ENCODE measurements at regions not wholly inside any gene's neighbourhood (a gene's known extent, or its start where the extent isn't known, plus 50 kb on each side); places are given as distances from the start of the nearest gene placed in this dataset.
"Not testable (repeated sequence)": the region's sequence is repeated elsewhere in the genome, so short reads cannot be mapped to it uniquely, and the experiment has no call there.

DNA sequence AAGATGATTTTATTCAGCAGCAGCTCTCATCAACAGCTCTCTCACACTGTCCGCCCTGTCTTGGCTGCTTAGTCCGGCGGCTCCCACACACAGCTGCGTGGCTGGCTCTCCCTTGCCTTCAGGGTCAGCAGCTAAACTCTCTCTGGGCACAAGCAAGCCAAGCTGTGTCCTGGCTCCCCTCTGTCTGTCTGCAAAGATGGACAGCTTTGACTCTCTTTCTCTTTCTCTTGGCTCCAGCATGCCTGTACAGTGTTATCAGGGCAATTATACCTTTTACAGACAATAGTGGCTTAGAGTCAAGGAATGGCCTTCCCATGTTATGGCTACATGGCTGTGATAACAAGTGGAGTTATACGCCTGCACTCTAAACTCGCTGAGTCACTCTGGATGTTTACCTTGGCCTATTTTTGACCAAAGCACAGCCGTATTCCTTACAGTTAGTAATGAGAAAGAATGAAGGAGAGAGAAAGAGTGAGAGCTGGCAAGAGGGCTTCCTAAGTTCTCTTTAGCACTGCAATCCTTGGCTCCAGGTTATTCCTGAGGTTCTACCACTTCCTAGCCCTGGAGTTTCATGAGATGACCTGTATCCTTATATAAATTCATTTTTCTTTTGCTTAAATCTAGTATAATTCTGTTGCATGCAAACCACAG lies 59.9 kb upstream of the ZSWIM5 start:
- H3K27ac ChIP-seq = no peak overlapping the region
- ATAC-seq (peak in 2 of 4 donors; percentile 41 to 55), DNase-seq (no peak)
- no peaks in the 10 kb centered on the region for H3K9me3 ChIP-seq
- 57% methylated on average over 7 of the region's 7 CpGs for WGBS (ENCODE audit: insufficient coverage, low coverage, low lambda C conversion rate, missing lambda C conversion rate)
- H3K27me3 ChIP-seq = no peaks in the 10 kb centered on the region
- no peak overlapping the region for H3K4me3 ChIP-seq
- intact Hi-C loops (cut with DNase I) = no loop called here
- no peak for TF ChIP-seq CTCF (IDR thresholded peaks at IDR 0.05)
- TF ChIP-seq POLR2A (IDR thresholded peaks at IDR 0.05) = no peak
- H3K4me1 ChIP-seq = peaks cover 0 to 7% (median 0%) of the 10 kb centered on the region in 4 donors
- no peaks in the 10 kb centered on the region for H3K36me3 ChIP-seq

DNA sequence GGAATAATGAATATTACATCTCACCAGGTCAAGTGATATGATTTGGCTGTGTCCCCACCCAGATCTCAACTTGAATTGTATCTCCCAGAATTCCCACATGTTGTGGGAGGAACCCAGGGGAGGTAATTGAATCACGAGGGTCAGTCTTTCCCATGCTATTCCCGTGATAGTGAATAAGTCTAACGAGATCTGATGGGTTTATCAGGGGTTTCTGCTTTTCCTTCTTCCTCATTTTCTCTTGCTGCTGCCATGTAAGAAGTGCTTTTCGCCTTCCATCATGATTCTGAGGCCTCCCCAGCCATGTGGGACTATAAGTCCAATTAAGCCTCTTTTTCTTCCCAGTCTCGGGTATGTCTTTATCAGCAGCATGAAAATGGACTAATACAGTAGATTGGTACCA lies 58.4 kb upstream of the HPDL start:
- WGBS (ENCODE audit: insufficient coverage, low coverage, low lambda C conversion rate, missing lambda C conversion rate) = 77% methylated on average over 5 of the region's 5 CpGs
- H3K9me3 ChIP-seq; H3K27me3 ChIP-seq; ATAC-seq; H3K27ac ChIP-seq; H3K4me1 ChIP-seq; H3K4me3 ChIP-seq; H3K36me3 ChIP-seq; intact Hi-C loops (cut with DNase I); DNase-seq: not testable (repeated sequence)

GRCh38 chr1:45272267-45272666 lies 54.4 kb upstream of the HPDL start:
- not testable (repeated sequence) for ATAC-seq

DNA sequence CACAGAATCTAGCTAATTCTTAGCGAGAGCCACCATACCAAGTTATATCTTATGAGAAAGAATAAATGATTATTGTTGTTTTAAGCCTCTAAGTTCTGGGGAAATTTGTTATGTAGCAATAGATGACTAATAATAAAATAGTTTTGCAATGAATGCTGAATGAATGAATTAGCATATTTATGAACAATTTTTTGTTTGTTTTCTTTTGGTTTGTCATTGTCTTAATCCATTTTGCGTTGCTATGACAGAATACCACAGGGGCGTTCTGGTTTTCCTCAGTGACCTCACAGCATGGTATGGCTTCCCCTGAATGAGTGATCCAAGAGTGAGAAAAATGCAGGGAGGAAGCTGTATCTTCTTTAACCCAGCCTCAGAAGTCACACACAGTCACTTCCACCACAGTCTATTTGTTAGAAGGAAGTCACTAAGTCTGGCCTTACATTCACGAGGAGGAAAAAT lies 53.8 kb upstream of the HPDL start:
- intact Hi-C loops (cut with DNase I) = no loop called here
- Histone ChIP-seq H3K4me1 (no peaks in the 10 kb centered on the region), H3K4me3 (no peak overlapping the region), H3K36me3 (no peaks in the 10 kb centered on the region), H3K27me3 (no peaks in the 10 kb centered on the region), H3K27ac (no peak overlapping the region), H3K9me3 (no peaks in the 10 kb centered on the region)
- TF ChIP-seq POLR2A (IDR thresholded peaks at IDR 0.05) (no peak), CTCF (IDR thresholded peaks at IDR 0.05) (no peak)
- ATAC-seq (no peak), DNase-seq (no peak)
- WGBS (ENCODE audit: insufficient coverage, low coverage, low lambda C conversion rate, missing lambda C conversion rate) = 83% methylated on average over 4 of the region's 4 CpGs

More at GRCh38 chr1:45272267-45272666, 54.4 kb upstream of the HPDL start:
- H3K9me3 ChIP-seq; H3K4me3 ChIP-seq; H3K27ac ChIP-seq; H3K27me3 ChIP-seq; DNase-seq; H3K36me3 ChIP-seq; H3K4me1 ChIP-seq; intact Hi-C loops (cut with DNase I): not testable (repeated sequence)
- WGBS (ENCODE audit: insufficient coverage, low coverage, low lambda C conversion rate, missing lambda C conversion rate) = 90% methylated on average over 1 of the region's 1 CpG

DNA sequence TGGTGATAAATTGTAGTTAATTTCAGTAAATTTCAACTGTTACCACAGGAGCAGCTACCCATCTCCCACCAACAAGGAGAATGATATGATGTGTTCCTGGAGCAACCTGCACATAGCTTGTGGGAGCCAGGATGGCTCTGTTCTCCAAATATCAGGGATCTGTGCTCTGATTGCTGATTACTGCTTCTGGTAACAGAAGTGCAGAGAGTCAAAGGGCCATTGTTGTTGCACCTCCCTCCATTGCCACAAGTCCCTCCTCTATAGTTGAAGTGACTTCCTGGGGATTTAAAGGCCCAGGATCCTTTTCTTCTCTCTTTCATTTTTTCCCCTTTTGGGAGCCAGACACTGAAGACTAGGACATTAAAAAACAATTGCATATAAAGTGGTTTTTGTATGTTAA lies 51.6 kb upstream of the HPDL start:
- Histone ChIP-seq H3K4me3 (no peak overlapping the region), H3K27me3 (no peaks in the 10 kb centered on the region), H3K36me3 (no peaks in the 10 kb centered on the region), H3K4me1 (no peaks in the 10 kb centered on the region), H3K27ac (no peak overlapping the region), H3K9me3 (no peaks in the 10 kb centered on the region)
- TF ChIP-seq CTCF (IDR thresholded peaks at IDR 0.05) (no peak), POLR2A (IDR thresholded peaks at IDR 0.05) (no peak)
- DNase-seq (no peak), ATAC-seq (no peak)
- intact Hi-C loops (cut with DNase I) = no loop called here
